Astrocyte of the cerebellum (primary cell): ENCODE measurements at regions not wholly inside any gene's neighbourhood (a gene's known extent, or its start where the extent isn't known, plus 50 kb on each side); places are given as distances from the start of the nearest gene placed in this dataset.
"Not testable (repeated sequence)": the region's sequence is repeated elsewhere in the genome, so short reads cannot be mapped to it uniquely, and the experiment has no call there.

Experiments
- DNase-seq: peaks from one replicate; pipeline ENCODE4 v3.0.0-alpha.2; 2011; ENCODE audit warnings: low read depth
- H3K4me3 ChIP-seq: 2 replicates; pipeline ENCODE4 v1.5.1; 2011; ENCODE audit warnings: mild to moderate bottlenecking, low read depth, low read length, moderate library complexity
- in situ Hi-C: cut with HindIII; loops from 2 replicates; pipeline ENCODE4 v1.10.0; 2017; ENCODE audit warnings: low sequenced_read_pairs
- TF ChIP-seq, protein P1 (sequence below): IDR thresholded peaks from 2 replicates; pipeline ENCODE4 v1.5.1; 2012; ENCODE audit warnings: low read length, low read depth, moderate library complexity, mild to moderate bottlenecking; ENCODE audit errors: missing control alignments

DNA sequence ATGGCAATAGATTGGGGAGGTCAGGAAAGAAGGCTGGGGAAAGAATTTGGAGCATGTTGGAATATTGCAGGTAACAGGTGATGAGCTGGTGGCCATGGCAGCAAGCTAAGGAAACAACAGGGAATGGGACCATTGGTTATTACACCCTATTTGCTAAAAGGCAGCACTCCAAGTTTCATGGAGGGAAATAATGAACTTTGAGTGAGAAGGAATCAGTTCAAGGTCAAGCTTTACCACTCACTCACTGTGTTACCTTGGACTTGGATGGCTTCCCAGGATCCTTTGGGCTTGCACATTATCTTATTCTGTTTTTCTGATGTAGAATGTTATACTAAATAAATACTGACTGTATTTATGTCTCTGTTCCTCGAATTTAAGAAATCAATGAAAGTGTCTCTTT lies 792.8 kb upstream of the CDH8 start:
- TF ChIP-seq, protein P1, sequence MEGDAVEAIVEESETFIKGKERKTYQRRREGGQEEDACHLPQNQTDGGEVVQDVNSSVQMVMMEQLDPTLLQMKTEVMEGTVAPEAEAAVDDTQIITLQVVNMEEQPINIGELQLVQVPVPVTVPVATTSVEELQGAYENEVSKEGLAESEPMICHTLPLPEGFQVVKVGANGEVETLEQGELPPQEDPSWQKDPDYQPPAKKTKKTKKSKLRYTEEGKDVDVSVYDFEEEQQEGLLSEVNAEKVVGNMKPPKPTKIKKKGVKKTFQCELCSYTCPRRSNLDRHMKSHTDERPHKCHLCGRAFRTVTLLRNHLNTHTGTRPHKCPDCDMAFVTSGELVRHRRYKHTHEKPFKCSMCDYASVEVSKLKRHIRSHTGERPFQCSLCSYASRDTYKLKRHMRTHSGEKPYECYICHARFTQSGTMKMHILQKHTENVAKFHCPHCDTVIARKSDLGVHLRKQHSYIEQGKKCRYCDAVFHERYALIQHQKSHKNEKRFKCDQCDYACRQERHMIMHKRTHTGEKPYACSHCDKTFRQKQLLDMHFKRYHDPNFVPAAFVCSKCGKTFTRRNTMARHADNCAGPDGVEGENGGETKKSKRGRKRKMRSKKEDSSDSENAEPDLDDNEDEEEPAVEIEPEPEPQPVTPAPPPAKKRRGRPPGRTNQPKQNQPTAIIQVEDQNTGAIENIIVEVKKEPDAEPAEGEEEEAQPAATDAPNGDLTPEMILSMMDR, result no peak
- in situ Hi-C loops, result no loop called here
- DNase-seq, result no peak
- H3K4me3 ChIP-seq, result no peak overlapping the region

DNA sequence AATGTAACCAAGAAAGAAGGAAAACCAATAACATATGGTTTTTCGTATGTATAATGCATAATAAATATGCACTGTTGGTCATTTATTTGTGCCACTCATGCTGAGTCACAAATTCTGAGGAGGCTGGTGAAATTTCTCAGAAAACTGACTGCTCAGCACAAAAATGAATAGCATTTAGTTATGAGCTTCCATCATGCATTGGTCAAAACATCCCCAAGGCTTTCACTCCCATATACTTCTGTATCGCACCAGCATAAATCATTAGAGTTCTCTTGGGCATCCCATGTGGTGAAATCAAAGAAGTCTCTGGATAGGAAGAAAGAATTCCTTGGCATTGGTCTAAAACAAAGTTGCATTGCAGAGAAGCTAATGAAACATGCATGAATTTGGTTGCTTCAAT lies 785.6 kb upstream of the CDH8 start:
- TF ChIP-seq, protein P1, result no peak
- in situ Hi-C loops, result no loop called here
- no peak for DNase-seq

DNA sequence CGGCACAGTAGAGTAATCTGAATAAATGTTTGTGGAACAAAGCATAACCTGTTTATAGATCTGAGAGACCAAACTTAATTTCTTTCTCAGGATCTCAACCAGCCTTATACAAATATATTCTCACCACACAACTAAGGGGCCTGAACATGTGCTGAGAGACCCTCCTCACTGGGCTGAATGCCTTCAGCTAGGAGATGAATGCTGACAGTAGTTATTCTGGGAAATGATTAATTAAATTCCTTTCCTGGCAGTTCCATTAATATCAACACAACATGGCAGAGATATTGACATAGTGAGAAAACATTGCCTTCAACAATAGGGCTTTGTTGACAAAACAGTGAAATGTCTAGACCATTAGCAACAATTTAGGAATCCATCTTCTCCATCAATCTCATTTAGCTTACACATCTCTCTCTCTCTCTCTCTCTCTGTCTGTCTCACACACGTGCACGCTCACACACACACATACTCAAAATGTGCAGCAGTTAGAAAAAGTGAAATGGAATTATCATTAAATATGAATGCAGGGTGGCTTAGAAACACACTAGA lies 780.8 kb upstream of the CDH8 start:
- no peak overlapping the region for H3K4me3 ChIP-seq
- TF ChIP-seq, protein P1, result no peak
- in situ Hi-C loops, result no loop called here
- no peak for DNase-seq

More for the DNA sequence above, 785.6 kb upstream of the CDH8 start:
- no peak overlapping the region for H3K4me3 ChIP-seq

DNA sequence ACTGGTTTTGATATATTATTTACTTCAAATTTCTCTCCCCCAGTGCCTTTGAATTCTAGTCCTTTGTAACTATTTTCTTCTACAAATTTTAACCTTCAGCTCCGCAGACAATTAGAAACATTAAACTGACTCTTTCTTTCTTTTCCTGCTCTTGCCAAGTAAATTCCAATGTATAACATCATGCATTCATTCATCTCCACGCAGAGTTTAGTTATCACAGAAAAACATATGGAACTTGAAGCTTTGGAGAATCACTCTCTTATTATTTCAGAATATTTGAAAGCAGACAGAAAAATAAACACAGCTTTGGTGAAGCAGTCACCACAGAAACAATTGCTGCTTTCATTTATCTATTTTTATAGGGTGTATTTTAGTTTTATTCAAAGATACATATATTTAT lies 778.7 kb upstream of the CDH8 start:
- TF ChIP-seq, protein P1, result no peak
- DNase-seq, result no peak
- in situ Hi-C loops, result no loop called here
- H3K4me3 ChIP-seq, result no peak overlapping the region

DNA sequence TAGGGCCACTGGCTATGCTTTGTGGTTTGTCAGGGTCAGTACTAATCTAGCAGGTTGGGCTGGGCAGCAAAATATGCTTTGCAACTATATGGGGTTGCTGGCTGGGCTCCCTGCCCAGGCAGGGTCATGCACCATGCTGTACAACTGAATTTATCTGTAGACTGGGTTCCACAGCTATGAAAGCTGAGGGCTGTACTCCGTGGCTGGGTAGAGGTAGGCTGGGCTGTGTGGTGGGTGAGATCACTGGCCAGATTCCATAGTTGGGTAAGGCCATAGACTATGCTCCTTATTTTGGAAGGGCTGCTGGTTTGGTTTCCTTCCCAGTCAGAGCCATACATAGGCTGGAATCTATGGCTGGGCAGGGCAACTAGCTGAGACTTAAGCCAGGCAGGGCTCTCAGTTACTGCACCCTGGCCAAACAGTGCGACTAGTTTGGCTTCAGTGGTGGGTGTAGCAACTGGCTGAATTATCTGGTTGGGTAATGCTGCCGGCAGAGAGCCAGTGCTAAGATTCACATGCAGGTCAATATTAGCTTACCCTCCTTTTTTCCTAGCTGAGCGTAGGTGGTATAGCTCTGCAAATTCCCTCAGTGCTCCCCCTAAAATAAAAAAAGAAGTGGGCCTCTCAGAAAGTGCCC lies 769.1 kb upstream of the CDH8 start:
- in situ Hi-C loops, result no loop called here

DNA sequence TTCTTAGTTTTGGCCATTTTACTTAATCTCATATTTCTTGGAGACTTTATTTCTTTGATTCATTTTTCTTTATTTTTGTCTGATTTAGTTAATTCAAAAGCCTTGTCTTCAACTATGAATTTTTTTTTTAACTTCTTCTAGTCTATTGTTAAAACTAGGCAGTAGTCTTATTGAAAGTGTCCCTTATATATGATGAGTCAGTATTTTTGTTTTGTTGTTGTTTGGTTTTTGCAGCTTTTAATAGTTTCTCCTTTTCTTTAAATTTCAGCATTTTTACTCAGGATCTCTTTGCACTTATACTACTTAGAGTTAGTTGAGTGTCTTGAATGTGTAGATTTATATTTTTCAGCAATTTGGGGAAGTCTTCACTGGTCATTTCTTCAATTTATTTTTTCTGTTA lies 758.5 kb upstream of the CDH8 start:
- in situ Hi-C loops, result no loop called here
- TF ChIP-seq, protein P1, result no peak
- DNase-seq, result no peak
- H3K4me3 ChIP-seq, result no peak overlapping the region

More for the DNA sequence above, 769.1 kb upstream of the CDH8 start:
- TF ChIP-seq, protein P1, result no peak
- no peak overlapping the region for H3K4me3 ChIP-seq
- DNase-seq, result no peak

DNA sequence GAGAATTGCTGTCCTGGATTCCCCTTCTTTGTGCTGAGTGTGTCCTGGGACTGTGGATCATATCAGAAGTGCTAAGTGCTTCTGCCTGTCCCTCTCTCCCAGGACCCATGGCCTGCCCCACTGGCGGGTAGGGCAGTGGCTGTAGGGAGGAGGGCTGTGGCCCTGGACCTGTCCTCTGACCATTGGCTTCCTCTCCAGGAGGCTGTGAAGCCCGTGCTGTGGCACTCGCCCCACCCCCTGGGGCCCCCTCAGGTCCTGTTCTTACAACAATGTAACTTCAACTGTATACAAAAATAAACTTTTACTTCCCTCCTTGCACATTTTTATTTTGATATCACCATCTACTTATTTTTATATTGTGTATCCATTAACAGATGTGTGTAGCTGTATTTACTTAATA lies 743.8 kb upstream of the CDH8 start:
- DNase-seq, in situ Hi-C loops, H3K4me3 ChIP-seq: not testable (repeated sequence)
